ENCODE measurements at regions not wholly inside any gene's neighbourhood (a gene's known extent, or its start where the extent isn't known, plus 50 kb on each side); places are given as distances from the start of the nearest gene placed in this dataset.

- Mint-ChIP-seq H3K27me3 (ENCODE audit: insufficient read depth) (peaks cover 5% of the 10 kb centered on the region), H3K27ac (no peak overlapping the region), H3K36me3 (ENCODE audit: low read depth) (peaks cover 2% of the 10 kb centered on the region), H3K9me3 (peaks cover 15% of the 10 kb centered on the region), H3K4me1 (peaks cover 7% of the 10 kb centered on the region), H3K4me3 (no peak overlapping the region)
- no peak for DNase-seq
- H3K27me3 ChIP-seq (ENCODE audit: control insufficient read depth, insufficient read depth, low read length, poor library complexity, severe bottlenecking): no peaks in the 10 kb centered on the region
- no peak overlapping the region for H3K9ac ChIP-seq (ENCODE audit: extremely low read depth, low read length, poor library complexity, severe bottlenecking)
- peaks cover 7% of the 10 kb centered on the region for H3K9me3 ChIP-seq (ENCODE audit: control insufficient read depth, low read length)
- H3K4me1 ChIP-seq (ENCODE audit: control insufficient read depth, insufficient read depth, low read length): no peaks in the 10 kb centered on the region
- WGBS, 2 experiments (ENCODE audit: insufficient coverage in 1 of 2, insufficient read length in 1 of 2): 92 to 93% methylated on average over 4 of the region's 4 CpGs
- no peaks in the 10 kb centered on the region for H3K36me3 ChIP-seq (ENCODE audit: control insufficient read depth, insufficient read depth, low read length)
- H3K4me3 ChIP-seq (ENCODE audit: low read length): no peak overlapping the region
- no peak overlapping the region for H3K27ac ChIP-seq (ENCODE audit: low read depth, low read length)
- TF ChIP-seq CTCF (conservative IDR thresholded peaks at IDR 0.05): no peak
Observed at GRCh38 chr2:8514274-8514662, 167.6 kb upstream of the ID2 start.

GRCh38 chr2:8514796-8515758 lies 166.8 kb upstream of the ID2 start:
- Mint-ChIP-seq H3K4me3 (no peak overlapping the region), H3K36me3 (ENCODE audit: low read depth) (peaks cover 2% of the 10 kb centered on the region), H3K27me3 (ENCODE audit: insufficient read depth) (peaks cover 5% of the 10 kb centered on the region), H3K9me3 (peaks cover 7% of the 10 kb centered on the region), H3K27ac (no peak overlapping the region), H3K4me1 (peaks cover 7% of the 10 kb centered on the region)
- DNase-seq: no peak
- Histone ChIP-seq H3K9me3 (ENCODE audit: control insufficient read depth, low read length) (peaks cover under 1% of the 10 kb centered on the region), H3K9ac (ENCODE audit: extremely low read depth, low read length, poor library complexity, severe bottlenecking) (no peak overlapping the region), H3K27me3 (ENCODE audit: control insufficient read depth, insufficient read depth, low read length, poor library complexity, severe bottlenecking) (no peaks in the 10 kb centered on the region), H3K36me3 (ENCODE audit: control insufficient read depth, insufficient read depth, low read length) (no peaks in the 10 kb centered on the region), H3K4me3 (ENCODE audit: low read length) (no peak overlapping the region), H3K4me1 (ENCODE audit: control insufficient read depth, insufficient read depth, low read length) (no peaks in the 10 kb centered on the region), H3K27ac (ENCODE audit: low read depth, low read length) (no peak overlapping the region)
- no peak for TF ChIP-seq CTCF (conservative IDR thresholded peaks at IDR 0.05)
- WGBS, 2 experiments (ENCODE audit: insufficient coverage in 1 of 2, insufficient read length in 1 of 2): 93 to 97% methylated on average over 10 to 14 of the region's 14 CpGs

- H3K4me3 Mint-ChIP-seq: no peak overlapping the region
- no peaks in the 10 kb centered on the region for H3K4me1 ChIP-seq (ENCODE audit: control insufficient read depth, insufficient read depth, low read length)
- peaks cover under 1% of the 10 kb centered on the region for H3K9me3 Mint-ChIP-seq
- no peak for DNase-seq
- H3K27ac ChIP-seq (ENCODE audit: low read depth, low read length): no peak overlapping the region
- TF ChIP-seq CTCF (conservative IDR thresholded peaks at IDR 0.05): no peak
- no peaks in the 10 kb centered on the region for H3K36me3 Mint-ChIP-seq (ENCODE audit: low read depth)
- H3K4me3 ChIP-seq (ENCODE audit: low read length): no peak overlapping the region
- WGBS, 2 experiments (ENCODE audit: insufficient coverage in 1 of 2, insufficient read length in 1 of 2): 92 to 98% methylated on average over 4 to 5 of the region's 5 CpGs
- no peaks in the 10 kb centered on the region for H3K36me3 ChIP-seq (ENCODE audit: control insufficient read depth, insufficient read depth, low read length)
- no peak overlapping the region for H3K27ac Mint-ChIP-seq
- no peaks in the 10 kb centered on the region for H3K27me3 ChIP-seq (ENCODE audit: control insufficient read depth, insufficient read depth, low read length, poor library complexity, severe bottlenecking)
- H3K9ac ChIP-seq (ENCODE audit: extremely low read depth, low read length, poor library complexity, severe bottlenecking): no peak overlapping the region
- H3K27me3 Mint-ChIP-seq (ENCODE audit: insufficient read depth): peaks cover 5% of the 10 kb centered on the region
- H3K9me3 ChIP-seq (ENCODE audit: control insufficient read depth, low read length): no peaks in the 10 kb centered on the region
- H3K4me1 Mint-ChIP-seq: peaks cover 7% of the 10 kb centered on the region
Observed at GRCh38 chr2:8515864-8516533, 165.9 kb upstream of the ID2 start.

Measured in endodermal cell (in vitro differentiated cells).